Activated naive CD4-positive, alpha-beta T cell treated with anti-CD3 and anti-CD28 coated beads, Interleukin-2, amount 50 U/mL, for 16 hours (primary cell): ENCODE measurements at regions not wholly inside any gene's neighbourhood (a gene's known extent, or its start where the extent isn't known, plus 50 kb on each side); places are given as distances from the start of the nearest gene placed in this dataset.

ENCODE experiments used
- DNase-seq: peaks from one replicate; pipeline ENCODE4 v3.0.0-alpha.2; 2020

GRCh38 chr1:22362626-22363402 is 88.8 kb upstream of the ZBTB40 start:
- DNase-seq: no peak

DNA sequence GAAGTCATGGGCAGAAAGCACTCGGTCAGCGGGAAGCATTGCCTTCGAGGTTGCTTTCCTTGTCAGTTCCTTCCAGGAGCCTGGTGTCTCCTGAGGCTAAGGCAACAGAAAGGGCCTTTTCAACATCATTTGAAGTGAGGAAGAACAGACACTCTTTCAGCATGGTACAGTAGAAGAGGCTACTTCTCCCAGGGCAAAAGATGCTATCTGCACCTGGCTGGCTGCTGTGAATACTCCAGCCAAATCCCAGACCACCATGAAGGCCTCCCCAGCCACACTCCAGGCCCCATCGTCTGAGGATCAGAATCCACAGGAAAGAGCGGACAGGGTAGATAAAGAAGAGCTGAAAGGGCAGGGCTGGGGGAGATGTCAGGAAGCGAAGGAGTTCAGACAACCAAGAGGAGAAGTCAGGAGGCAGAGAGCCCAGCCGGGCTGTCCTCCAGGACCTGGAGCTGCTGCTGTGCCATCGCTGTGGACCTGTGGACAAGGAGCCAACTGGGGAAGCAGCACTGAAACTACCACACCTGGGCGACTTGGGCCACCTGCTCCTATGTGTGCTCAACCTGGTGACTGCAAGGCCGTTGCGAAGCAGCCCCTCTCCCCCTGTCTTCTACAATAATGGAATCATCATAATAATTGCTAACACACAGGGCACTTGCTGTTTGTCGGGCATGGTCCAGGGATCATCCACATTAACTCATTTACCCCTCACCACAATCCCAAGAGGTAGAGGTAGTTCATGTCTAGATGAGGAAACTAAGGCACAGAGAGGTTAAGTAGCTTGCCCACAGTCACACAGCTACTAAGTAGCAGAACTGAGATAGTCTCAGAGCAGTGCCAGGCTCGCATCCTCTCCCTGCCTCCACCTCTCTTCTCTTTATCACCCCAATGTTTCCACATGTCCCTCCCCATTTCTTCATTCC is 88.0 kb upstream of the ZBTB40 start:
- DNase-seq: no peak

GRCh38 chr1:22364326-22364650 is 87.4 kb upstream of the ZBTB40 start:
- no peak for DNase-seq

DNA sequence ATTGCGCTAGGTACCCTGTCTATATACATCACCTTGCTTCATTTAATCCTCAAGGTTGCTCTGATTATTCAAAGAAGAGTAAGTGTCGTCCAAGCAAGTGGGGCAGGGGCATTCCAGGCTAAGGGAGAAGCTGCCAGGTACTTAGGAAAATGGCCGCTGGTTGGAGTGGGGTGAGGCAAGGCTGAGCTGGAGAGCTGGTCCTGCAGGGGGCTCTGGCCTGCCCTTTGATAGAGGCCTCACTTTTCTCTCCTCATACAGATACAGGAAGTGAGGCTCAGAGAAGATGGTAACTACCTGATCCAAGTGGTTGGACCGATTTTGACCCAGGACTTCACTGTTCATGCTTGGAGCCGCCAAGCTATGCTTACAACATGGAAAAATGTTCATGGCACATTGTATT is 86.9 kb upstream of the ZBTB40 start:
- no peak for DNase-seq

DNA sequence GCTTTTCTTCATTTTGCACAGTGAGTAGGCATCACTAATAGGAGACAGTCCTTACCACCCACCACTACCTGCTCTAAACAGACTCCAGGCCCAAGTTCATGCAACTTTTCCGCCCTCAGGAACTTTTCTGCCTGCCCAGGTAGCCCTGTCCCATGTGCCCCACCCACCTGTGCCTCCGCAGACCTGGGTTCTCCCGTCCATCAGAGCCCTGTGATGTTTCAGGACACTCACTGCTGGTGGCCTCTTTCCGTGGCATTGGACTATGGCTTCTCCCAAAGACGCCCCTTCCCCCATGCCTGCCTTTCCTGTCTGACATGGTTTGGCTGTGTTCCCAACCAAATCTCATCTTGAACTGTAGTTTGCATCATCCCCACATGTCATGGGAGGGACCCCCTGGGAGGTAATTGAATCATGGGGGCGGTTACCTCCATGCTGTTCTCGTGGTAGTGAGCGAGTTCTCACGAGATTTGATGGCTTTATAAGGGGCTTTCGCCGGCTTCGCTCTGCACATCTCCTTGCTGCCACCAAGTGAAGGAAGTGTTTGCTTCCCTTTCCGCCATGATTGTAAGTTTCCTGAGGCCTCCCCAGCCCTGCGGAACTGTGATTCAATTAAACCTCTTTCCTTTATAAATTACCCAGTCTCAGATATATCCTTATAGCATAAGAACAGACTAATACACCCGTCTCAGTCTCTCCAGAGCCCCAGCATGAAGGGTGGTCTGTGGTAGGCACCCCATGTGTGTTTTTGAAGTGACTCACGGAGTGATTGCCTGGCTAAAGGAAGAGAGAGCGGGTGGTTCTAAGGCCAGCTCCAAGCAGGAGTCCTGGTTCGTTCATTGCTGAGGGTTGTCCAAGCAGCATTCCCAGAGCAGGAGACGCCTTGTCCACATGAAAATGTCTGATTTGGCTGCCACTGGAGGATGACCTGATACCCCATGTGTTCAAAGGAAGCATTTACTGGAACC is 86.0 kb upstream of the ZBTB40 start:
- DNase-seq: no peak

DNA sequence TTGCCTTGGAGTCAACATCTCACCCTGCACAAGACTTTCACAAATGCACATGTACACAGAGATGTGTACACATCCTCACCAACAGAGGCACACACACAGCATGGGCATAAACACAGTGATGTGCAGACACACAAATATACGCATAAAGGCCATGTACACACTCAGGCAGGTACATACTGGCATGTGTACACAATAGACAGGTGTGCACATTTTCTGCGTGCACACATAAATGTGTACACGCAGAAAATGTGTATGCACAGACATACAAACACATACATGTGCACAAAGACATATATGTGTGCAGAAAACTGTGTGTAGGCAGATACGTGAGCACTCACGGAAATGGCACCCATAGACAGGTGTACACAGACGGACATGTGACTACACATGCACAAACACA is 85.3 kb upstream of the ZBTB40 start:
- no peak for DNase-seq

GRCh38 chr1:22368125-22368524 is 83.5 kb upstream of the ZBTB40 start:
- DNase-seq: no peak

DNA sequence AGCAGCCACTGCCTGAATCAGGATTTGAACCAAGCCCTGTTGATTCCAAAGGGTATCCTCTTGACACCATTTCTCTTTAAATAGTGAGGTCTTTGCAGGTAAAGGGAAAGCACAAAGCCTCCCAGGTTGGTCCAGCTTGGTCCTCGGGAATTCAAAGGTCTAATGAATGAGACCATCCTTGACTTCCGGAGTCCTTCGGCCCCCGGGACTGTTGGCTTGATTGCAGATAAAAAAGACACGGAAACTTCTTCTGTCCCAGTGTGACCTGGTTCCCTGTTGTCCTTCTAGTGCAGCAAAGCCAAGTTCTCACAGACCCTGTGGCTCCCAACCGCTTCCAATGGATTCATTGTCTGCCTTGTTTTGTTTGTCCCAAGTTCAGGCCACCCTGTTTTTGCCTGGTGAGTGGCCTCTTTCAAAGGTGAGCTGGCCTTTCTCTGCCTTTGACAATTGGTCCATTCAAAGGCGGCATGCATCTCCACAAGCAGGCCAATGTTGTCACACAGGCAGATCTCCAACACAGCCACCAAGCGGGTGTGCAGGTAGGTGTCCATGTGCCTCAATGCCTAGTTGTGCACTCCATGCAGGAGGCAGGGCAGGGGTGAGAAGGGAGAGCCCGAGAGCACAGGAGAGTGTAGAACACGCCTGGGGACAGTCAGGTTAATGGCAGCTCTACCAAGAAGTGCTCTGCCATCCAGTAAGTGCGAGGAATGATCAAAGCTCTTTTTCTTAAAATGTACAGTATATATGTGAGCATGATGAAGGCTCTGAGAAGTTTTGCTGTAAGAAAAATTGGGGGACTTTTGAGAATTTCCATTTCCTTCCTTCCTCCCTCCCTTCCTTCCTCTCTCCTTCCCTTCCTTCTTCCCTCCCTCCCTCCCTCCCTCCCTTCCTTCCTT is 82.1 kb upstream of the ZBTB40 start:
- DNase-seq: no peak

DNA sequence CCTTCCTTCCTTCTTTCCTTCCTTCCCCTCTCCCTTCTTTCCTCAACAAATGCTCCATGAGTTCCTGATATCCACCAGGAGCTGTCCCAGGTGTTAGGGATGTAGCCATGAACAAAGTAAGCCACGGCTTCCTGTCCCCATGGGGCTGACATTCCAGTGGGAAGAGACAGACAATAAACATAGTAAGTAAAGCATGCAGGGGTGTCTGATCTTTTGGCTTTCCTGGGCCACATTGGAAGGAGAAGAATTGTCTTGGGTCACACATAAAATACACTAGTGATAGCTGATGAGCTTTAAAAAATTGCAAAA is 81.5 kb upstream of the ZBTB40 start:
- no peak for DNase-seq

DNA sequence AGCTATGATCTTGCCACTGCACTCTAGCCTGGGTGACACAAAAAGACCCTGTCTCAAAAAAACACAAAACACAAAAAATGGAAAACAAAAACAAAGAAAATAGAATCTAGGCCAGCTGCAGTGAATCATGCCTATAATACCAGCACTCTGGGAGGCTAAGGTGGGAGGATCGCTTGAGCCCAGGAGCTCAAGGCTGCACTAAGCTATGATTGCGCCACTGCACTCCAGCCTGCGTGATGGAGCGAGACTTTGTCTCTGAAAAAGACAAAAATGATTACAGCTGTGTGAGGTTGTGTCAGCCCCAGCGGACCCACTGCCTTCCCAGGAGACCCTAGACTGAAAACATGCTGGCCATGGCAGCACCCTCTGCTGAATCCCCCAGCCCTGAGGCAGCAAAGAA is 80.2 kb upstream of the ZBTB40 start:
- DNase-seq: no peak

DNA sequence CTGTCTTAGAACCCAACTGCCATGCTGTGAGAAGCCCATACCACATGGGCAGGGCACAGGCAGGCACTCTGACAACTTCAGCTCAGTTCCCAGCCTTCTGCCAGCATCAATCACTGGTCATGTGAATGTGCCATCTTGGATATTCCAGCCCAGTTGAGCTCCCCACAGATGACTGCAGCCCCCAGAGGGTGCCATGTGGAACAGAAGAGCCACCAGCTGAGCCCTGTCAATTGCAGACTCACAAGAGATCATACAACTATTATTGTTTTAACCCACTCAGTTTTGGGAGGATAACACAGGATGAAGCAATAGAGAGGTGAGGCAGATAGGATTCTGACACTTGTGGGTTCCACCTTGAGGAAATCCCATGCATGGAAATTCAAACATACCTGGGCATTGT is 78.4 kb upstream of the ZBTB40 start:
- no peak for DNase-seq

DNA sequence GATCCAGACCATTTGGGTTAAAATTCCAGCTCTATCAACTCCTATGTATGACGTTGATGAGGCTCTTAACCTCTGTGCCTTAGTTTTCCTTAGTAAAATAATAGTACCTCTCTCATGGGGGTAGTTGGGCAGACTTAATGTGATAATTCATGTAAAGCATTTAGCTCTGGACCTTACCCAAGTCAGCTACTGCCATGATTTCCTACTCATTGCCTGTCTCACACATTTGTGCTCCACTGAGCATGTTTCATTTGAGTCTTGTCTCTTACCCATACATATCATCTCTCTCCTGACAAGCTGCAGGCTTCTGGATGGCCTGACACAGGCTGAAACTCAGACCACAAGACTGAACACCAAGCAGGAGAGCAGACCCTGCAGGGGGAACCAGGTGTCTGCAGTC is 77.7 kb upstream of the ZBTB40 start:
- DNase-seq: no peak

DNA sequence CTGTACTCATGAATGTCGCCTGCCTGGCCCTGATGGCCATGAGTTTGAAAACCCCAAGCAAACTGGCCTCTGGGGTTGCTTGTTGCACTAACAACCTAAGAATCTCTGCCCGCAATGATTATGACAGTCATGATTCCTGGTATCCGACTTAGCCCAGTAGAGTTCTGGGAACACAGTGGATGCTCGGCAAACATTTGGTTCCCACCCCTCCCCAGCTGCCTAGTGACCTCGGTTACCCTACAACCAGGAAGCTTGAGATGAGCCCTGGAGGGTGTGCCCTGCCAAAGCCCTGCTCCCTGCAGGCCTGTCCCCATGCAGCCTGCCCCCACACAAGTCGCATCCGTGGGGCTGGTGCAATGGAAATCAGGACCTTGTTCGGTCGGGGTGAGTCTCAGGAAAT is 76.0 kb upstream of the ZBTB40 start:
- no peak for DNase-seq

GRCh38 chr1:22376001-22376400 is 75.7 kb upstream of the ZBTB40 start:
- DNase-seq: no peak

GRCh38 chr1:22376546-22376945 is 75.1 kb upstream of the ZBTB40 start:
- DNase-seq: no peak

GRCh38 chr1:22376976-22377375 is 74.7 kb upstream of the ZBTB40 start:
- DNase-seq: no peak

DNA sequence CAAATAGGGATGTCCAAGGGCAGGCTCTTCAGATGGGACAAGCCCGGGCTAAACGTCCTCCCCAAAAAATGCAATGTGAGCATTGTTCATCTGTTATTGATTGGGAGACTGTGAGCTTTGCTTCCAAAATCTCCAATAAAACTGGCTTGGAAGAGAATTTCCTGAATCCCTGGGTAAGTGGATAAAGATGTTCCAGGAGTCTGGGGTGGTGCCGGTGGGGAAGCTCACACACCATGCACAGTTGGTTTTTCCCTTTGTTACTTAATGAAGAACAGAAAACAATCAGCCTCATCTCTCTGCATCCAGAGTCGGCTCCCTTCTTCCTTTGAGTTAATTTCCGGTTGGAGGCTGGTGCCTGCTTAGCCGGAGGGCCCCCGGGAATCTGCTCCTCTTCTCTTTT is 72.1 kb upstream of the ZBTB40 start:
- DNase-seq: no peak

- DNase-seq: no peak
Measured at GRCh38 chr1:22380024-22380785, 71.4 kb upstream of the ZBTB40 start.

DNA sequence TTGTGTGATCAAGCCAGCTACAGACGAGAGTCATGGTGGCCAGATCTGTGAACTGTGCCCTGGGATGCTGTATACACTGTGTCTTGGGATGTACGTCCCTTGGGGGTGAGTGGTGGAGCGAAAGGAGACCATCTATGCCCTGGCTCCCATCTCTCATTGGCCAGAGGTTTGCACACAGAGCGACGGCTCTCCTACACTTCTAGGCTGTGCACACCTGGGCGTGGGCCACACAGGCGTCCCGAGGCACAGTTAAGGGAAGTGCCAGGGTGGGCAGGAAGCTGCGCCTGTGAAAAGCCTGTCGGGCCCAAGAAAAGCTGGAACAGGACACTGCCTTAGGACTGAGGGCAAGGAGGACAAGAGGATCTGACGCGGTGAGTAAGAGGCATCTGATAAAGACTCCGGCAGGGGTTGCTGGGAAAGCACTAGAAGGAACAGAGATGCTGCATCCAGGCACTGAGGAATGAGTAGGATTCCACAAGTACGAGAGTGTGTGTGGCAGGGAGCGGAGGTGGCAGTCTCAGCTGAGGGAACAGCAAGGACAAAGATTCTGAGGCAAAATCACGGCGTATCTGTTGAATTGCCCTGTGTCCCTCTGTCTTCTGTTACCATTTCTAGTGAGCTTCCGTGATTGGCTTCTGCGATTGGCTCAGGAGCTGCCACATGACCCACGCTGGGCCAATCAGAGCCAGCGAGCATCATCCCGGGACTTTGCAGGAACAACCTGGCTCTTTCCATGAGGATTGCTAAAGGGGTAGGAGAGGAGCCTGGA is 67.9 kb upstream of the ZBTB40 start:
- no peak for DNase-seq

DNA sequence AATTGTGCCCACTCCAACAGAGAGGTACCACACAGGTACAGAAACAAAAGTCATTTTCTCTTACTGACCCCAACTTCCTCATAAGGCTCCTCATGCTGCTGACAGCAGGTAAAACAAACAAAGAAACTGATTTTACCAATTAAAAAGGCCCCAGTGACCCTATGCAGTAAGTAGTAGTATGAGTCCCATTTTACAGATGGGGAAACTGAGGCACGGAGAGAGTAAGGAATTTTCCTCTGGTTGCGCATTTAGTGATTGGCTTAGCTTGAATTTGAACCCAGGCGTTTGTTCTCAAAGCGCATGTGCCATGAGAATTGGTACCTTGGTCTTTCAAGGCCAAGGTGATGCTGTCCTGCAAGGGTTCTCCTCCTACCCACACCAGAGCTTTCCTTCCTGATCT is 66.1 kb upstream of the ZBTB40 start:
- DNase-seq: no peak

DNA sequence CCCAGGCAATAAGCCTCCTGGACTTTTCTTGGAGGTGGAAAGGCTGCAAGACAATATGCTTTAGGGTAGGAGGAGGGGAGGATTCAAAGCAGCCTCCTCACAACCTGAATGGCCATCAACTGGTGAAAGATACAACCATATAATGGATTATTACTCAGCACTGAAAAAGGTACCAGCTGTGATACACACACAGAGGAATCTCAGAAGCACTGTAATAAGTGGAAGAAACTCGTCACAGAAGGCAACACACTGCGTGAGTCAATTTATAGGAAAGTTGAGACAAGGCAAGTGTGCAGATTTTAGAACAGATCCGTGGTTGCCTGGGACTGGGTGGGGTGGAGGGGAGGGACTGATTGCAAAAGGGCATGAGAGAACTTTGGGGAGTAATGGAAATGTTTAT is 64.9 kb upstream of the ZBTB40 start:
- DNase-seq: no peak
